ENCODE measurements at regions not wholly inside any gene's neighbourhood (a gene's known extent, or its start where the extent isn't known, plus 50 kb on each side); places are given as distances from the start of the nearest gene placed in this dataset.
A peak's percentile ranks its signal among the peaks of the same experiment; 100 is the strongest.

GRCh38 chr9:31248156-31248555 lies 1136.3 kb upstream of the ACO1 start:
- Histone ChIP-seq H3K9me3 (no peaks in the 10 kb centered on the region), H3K27ac (no peak overlapping the region), H3K36me3 (no peaks in the 10 kb centered on the region), H3K4me1 (no peaks in the 10 kb centered on the region), H3K4me3 (no peak overlapping the region), H3K27me3 (no peaks in the 10 kb centered on the region)
- DNase-seq = no peak
- intact Hi-C loops (cut with DNase I) = no loop called here
- WGBS (ENCODE audit: insufficient coverage, low coverage, low lambda C conversion rate, missing lambda C conversion rate) = 67% methylated on average over 1 of the region's 1 CpG
- ATAC-seq = no peak
- TF ChIP-seq CTCF (IDR thresholded peaks at IDR 0.05) (no peak), POLR2A (IDR thresholded peaks at IDR 0.05) (no peak)

- no peak for DNase-seq
- Histone ChIP-seq H3K27ac (no peak overlapping the region), H3K9me3 (no peaks in the 10 kb centered on the region), H3K27me3 (no peaks in the 10 kb centered on the region), H3K4me1 (no peaks in the 10 kb centered on the region), H3K36me3 (no peaks in the 10 kb centered on the region), H3K4me3 (no peak overlapping the region)
- intact Hi-C loops (cut with DNase I) = no loop called here
- ATAC-seq = no peak
- WGBS (ENCODE audit: insufficient coverage, low coverage, low lambda C conversion rate, missing lambda C conversion rate) = 67% methylated on average over 2 of the region's 2 CpGs
- TF ChIP-seq CTCF (IDR thresholded peaks at IDR 0.05) (no peak), POLR2A (IDR thresholded peaks at IDR 0.05) (no peak)
Measured at GRCh38 chr9:31251386-31251785, 1133.1 kb upstream of the ACO1 start.

GRCh38 chr9:31253800-31254762 lies 1130.4 kb upstream of the ACO1 start:
- 91% methylated on average over 21 of the region's 73 CpGs for WGBS (ENCODE audit: insufficient coverage, low coverage, low lambda C conversion rate, missing lambda C conversion rate)
- no peaks in the 10 kb centered on the region for H3K4me1 ChIP-seq
- DNase-seq (peak in 1 of 3 donors; percentile 51), ATAC-seq (peak in 1 of 4 donors; percentile 19)
- no peaks in the 10 kb centered on the region for H3K27me3 ChIP-seq
- intact Hi-C loops (cut with DNase I) = no loop called here
- H3K4me3 ChIP-seq = no peak overlapping the region
- no peak overlapping the region for H3K27ac ChIP-seq
- no peaks in the 10 kb centered on the region for H3K36me3 ChIP-seq
- no peaks in the 10 kb centered on the region for H3K9me3 ChIP-seq
- TF ChIP-seq POLR2A (IDR thresholded peaks at IDR 0.05) = no peak
- no peak for TF ChIP-seq CTCF (IDR thresholded peaks at IDR 0.05)

GRCh38 chr9:31255211-31255610 lies 1129.2 kb upstream of the ACO1 start:
- H3K4me1 ChIP-seq = no peaks in the 10 kb centered on the region
- no peak overlapping the region for H3K4me3 ChIP-seq
- 69% methylated on average over 10 of the region's 11 CpGs for WGBS (ENCODE audit: insufficient coverage, low coverage, low lambda C conversion rate, missing lambda C conversion rate)
- no peak overlapping the region for H3K27ac ChIP-seq
- no peaks in the 10 kb centered on the region for H3K36me3 ChIP-seq
- H3K27me3 ChIP-seq = no peaks in the 10 kb centered on the region
- no peak for TF ChIP-seq POLR2A (IDR thresholded peaks at IDR 0.05)
- TF ChIP-seq CTCF (IDR thresholded peaks at IDR 0.05) = no peak
- DNase-seq (no peak), ATAC-seq (no peak)
- intact Hi-C loops (cut with DNase I) = no loop called here
- no peaks in the 10 kb centered on the region for H3K9me3 ChIP-seq

Measured in right lobe of liver (tissue), 6 donors.